GM12891 (cell line): ENCODE measurements at regions not wholly inside any gene's neighbourhood (a gene's known extent, or its start where the extent isn't known, plus 50 kb on each side); places are given as distances from the start of the nearest gene placed in this dataset.

Experiments used
- POLR2A ChIP-seq: IDR thresholded peaks from 2 replicates; pipeline ENCODE4 v1.6.1; 2011; ENCODE audit warnings: low read depth, low read length, control low read depth
- POLR2AphosphoS5 ChIP-seq: IDR thresholded peaks from 2 replicates; pipeline ENCODE4 v1.6.1; 2011; ENCODE audit warnings: low read depth, low read length, control low read depth

- no peak for TF ChIP-seq POLR2AphosphoS5
- TF ChIP-seq POLR2A, result no peak
Measured at GRCh38 chr2:66323406-66323805, 111.5 kb upstream of the MEIS1 start.
